ENCODE measurements at regions not wholly inside any gene's neighbourhood (a gene's known extent, or its start where the extent isn't known, plus 50 kb on each side); places are given as distances from the start of the nearest gene placed in this dataset.

DNA sequence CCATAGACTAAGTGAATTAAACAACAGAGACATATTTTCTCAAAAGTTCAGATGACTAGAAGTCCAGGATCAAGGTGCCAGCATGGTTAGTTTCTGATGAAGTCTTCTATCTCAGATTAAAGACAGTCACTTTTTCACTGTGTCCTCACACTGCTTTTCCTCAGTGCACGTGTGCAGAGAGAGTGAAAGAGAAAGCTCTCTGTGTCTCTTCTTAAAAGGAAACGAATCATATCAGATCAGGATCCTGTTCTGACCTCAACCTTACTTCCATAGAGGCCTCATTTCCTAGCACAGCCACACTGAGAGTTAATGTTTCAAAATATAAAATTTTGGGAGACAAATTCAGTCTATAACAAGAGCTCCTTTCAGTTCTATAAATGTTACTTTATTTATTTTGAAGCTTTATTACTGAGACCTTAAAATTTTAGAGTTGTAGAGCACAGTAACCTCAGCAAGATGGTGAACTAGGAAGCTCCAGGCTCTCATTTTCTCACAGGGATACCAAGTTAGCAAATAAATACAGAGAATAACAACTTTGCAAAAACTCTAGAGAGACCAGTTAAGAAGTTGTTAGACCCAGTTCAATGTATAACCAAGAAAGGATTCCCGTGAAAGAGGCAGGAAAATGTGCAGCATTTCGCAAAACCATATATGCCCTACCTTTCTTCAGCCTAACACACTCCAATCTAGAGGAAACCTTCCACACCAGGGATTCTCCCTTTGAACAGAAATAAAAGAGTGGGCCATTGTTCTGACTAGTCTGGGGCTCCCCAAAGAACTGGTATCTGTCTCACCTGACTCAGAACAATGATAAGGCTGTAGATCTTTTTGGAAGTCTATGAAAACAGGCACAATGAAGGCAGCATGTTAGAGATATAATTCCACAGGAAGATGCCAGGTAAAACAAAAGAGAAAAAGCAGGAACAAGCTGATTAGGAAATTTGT lies 372.2 kb downstream of the MRPL39 start:
- peak overlapping the region; percentile 59 for H3K4me2 ChIP-seq (replicated peaks; ENCODE audit: low read depth, low read length, poor library complexity, severe bottlenecking)
- H3K27ac ChIP-seq (ENCODE audit: low read length in 2 of 2) = peak overlapping the region; percentile 8 to 58
- TF ChIP-seq, protein P1, sequence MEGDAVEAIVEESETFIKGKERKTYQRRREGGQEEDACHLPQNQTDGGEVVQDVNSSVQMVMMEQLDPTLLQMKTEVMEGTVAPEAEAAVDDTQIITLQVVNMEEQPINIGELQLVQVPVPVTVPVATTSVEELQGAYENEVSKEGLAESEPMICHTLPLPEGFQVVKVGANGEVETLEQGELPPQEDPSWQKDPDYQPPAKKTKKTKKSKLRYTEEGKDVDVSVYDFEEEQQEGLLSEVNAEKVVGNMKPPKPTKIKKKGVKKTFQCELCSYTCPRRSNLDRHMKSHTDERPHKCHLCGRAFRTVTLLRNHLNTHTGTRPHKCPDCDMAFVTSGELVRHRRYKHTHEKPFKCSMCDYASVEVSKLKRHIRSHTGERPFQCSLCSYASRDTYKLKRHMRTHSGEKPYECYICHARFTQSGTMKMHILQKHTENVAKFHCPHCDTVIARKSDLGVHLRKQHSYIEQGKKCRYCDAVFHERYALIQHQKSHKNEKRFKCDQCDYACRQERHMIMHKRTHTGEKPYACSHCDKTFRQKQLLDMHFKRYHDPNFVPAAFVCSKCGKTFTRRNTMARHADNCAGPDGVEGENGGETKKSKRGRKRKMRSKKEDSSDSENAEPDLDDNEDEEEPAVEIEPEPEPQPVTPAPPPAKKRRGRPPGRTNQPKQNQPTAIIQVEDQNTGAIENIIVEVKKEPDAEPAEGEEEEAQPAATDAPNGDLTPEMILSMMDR (IDR thresholded peaks at IDR 0.05) = no peak
- no peak for TF ChIP-seq EZH2 (IDR thresholded peaks at IDR 0.05; ENCODE audit: borderline replicate concordance, insufficient read depth, low read depth, low read length, poor library complexity, severe bottlenecking)
- peaks cover 23% of the 10 kb centered on the region for H3K9me3 Mint-ChIP-seq (ENCODE audit: insufficient read depth)
- peak overlapping the region; percentile 36 for H3K9ac ChIP-seq (ENCODE audit: low read length)
- no peaks in the 10 kb centered on the region for H3K36me3 ChIP-seq (replicated peaks in 1 of 2; ENCODE audit: control extremely low read depth in 1 of 2, control insufficient read depth in 1 of 2, extremely low read depth in 1 of 2, insufficient read depth in 2 of 2, low read length in 1 of 2)
- ATAC-seq (ENCODE audit: low read depth) (peak; percentile 58), DNase-seq (peak; percentile 42)
- peaks cover 31% of the 10 kb centered on the region for H3K4me1 Mint-ChIP-seq
- no peaks in the 10 kb centered on the region for H4K20me1 ChIP-seq (ENCODE audit: control insufficient read depth, insufficient read depth, low read length, poor library complexity, severe bottlenecking)
- POLR2A ChIA-PET = no interaction called here
- H3K27me3 Mint-ChIP-seq = no peaks in the 10 kb centered on the region
- H2AFZ ChIP-seq (ENCODE audit: insufficient read depth, low read depth, low read length, poor library complexity, severe bottlenecking) = peak overlapping the region; percentile 73
- peak overlapping the region; percentile 65 for H3K4me3 Mint-ChIP-seq
- no peaks in the 10 kb centered on the region for H3K27me3 ChIP-seq (replicated peaks in 1 of 4; ENCODE audit: control extremely low read depth in 1 of 4, control insufficient read depth in 3 of 4, insufficient read depth in 4 of 4, low read length in 3 of 4)
- peak overlapping the region; percentile 75 for H3K27ac Mint-ChIP-seq
- intact Hi-C loops (cut with micrococcal nuclease) = loop anchor here (2.0 to 5.0 kb wide), 2 partner anchors 18 to 48 kb away; no protein-coding TSS in a partner anchor
- no CpG with 5 or more reads among the region's 4 CpGs for WGBS (ENCODE audit: insufficient coverage)
- CTCF ChIA-PET = no interaction called here
- no peaks in the 10 kb centered on the region for H3K79me2 ChIP-seq (ENCODE audit: control insufficient read depth, insufficient read depth, low read length)
- peaks cover 9 to 20% of the 10 kb centered on the region in 2 donors for H3K4me1 ChIP-seq (ENCODE audit: control insufficient read depth in 2 of 2, insufficient read depth in 2 of 2, low read length in 2 of 2)
- peak overlapping the region in 1 of 5 experiments; percentile 43 for H3K4me3 ChIP-seq (ENCODE audit: control extremely low read depth in 1 of 5, extremely low read depth in 1 of 5, insufficient read depth in 1 of 5, low read depth in 2 of 5, low read length in 4 of 5)
- peaks cover 0 to 28% (median 16%) of the 10 kb centered on the region in 3 donors for H3K9me3 ChIP-seq (ENCODE audit: control extremely low read depth in 1 of 3, control insufficient read depth in 2 of 3, insufficient read depth in 1 of 3, low read length in 2 of 3)

DNA sequence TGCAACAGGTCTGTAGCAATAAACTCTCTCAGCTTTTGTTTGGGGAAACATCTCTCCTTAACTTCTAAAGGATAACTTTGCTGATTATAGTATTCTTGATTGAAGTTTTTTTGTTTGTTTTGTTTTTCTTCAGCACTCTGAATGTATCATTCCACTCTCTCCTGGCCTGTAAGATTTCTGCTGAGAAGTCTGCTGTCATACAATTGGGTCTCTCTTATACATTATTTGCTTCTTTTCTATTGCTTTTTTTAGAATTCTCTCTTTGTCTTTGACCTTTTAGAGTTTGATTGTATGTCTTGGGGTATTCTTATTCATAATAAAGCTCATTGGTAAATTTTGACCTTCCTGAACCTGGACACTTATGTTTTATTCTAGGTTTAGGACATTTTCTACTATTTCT lies 386.3 kb downstream of the MRPL39 start:
- Histone ChIP-seq H3K9ac (ENCODE audit: low read length) (no peak overlapping the region), H3K79me2 (ENCODE audit: control insufficient read depth, insufficient read depth, low read length) (no peaks in the 10 kb centered on the region), H4K20me1 (ENCODE audit: control insufficient read depth, insufficient read depth, low read length, poor library complexity, severe bottlenecking) (no peaks in the 10 kb centered on the region), H3K36me3 (replicated peaks in 1 of 2; ENCODE audit: control extremely low read depth in 1 of 2, control insufficient read depth in 1 of 2, extremely low read depth in 1 of 2, insufficient read depth in 2 of 2, low read length in 1 of 2) (no peaks in the 10 kb centered on the region), H3K27ac (ENCODE audit: low read length in 2 of 2) (no peak overlapping the region), H3K4me1 (ENCODE audit: control insufficient read depth in 2 of 2, insufficient read depth in 2 of 2, low read length in 2 of 2) (peaks cover 10 to 15% of the 10 kb centered on the region in 2 donors), H3K9me3 (ENCODE audit: control extremely low read depth in 1 of 3, control insufficient read depth in 2 of 3, insufficient read depth in 1 of 3, low read length in 2 of 3) (peaks cover 4 to 15% (median 9%) of the 10 kb centered on the region in 3 donors), H3K4me3 (ENCODE audit: control extremely low read depth in 1 of 5, extremely low read depth in 1 of 5, insufficient read depth in 1 of 5, low read depth in 2 of 5, low read length in 4 of 5) (no peak overlapping the region), H3K4me2 (replicated peaks; ENCODE audit: low read depth, low read length, poor library complexity, severe bottlenecking) (no peak overlapping the region), H3K27me3 (replicated peaks in 1 of 4; ENCODE audit: control extremely low read depth in 1 of 4, control insufficient read depth in 3 of 4, insufficient read depth in 4 of 4, low read length in 3 of 4) (no peaks in the 10 kb centered on the region), H2AFZ (ENCODE audit: insufficient read depth, low read depth, low read length, poor library complexity, severe bottlenecking) (no peak overlapping the region)
- H3K27me3 Mint-ChIP-seq = no peaks in the 10 kb centered on the region
- ATAC-seq (ENCODE audit: low read depth) = no peak
- H3K9me3 Mint-ChIP-seq (ENCODE audit: insufficient read depth) = peaks cover 10% of the 10 kb centered on the region
- CTCF ChIA-PET = no interaction called here
- POLR2A ChIA-PET = no interaction called here
- TF ChIP-seq EZH2 (IDR thresholded peaks at IDR 0.05; ENCODE audit: borderline replicate concordance, insufficient read depth, low read depth, low read length, poor library complexity, severe bottlenecking) = no peak
- TF ChIP-seq, protein P1 (IDR thresholded peaks at IDR 0.05) = no peak
- peaks cover 15% of the 10 kb centered on the region for H3K4me1 Mint-ChIP-seq
- no peak for DNase-seq
- no peak overlapping the region for H3K4me3 Mint-ChIP-seq
- H3K27ac Mint-ChIP-seq = no peak overlapping the region
- intact Hi-C loops (cut with micrococcal nuclease) = no loop called here

Data from B cell (primary cell).